Endodermal cell (in vitro differentiated cells): ENCODE measurements at regions not wholly inside any gene's neighbourhood (a gene's known extent, or its start where the extent isn't known, plus 50 kb on each side); places are given as distances from the start of the nearest gene placed in this dataset.

Experiments
- DNase-seq: peaks from one replicate; pipeline ENCODE4 v3.0.0-alpha.2; 2017
- H3K27ac ChIP-seq: 2 replicates; pipeline ENCODE4 v1.5.1; 2013; ENCODE audit warnings: mild to moderate bottlenecking, low read depth, low read length, moderate library complexity
- H3K27me3 ChIP-seq: 2 replicates; pipeline ENCODE4 v1.6.1; 2013; ENCODE audit warnings: mild to moderate bottlenecking, low read length, moderate library complexity; ENCODE audit not compliant: insufficient read depth, control insufficient read depth, poor library complexity, severe bottlenecking
- H3K36me3 ChIP-seq: 2 replicates; pipeline ENCODE4 v1.7.0; 2013; ENCODE audit warnings: mild to moderate bottlenecking, low read length, moderate library complexity; ENCODE audit not compliant: control insufficient read depth, insufficient read depth
- H3K4me1 ChIP-seq: one replicate; pipeline ENCODE4 v1.7.0; 2013; ENCODE audit warnings: low read length; ENCODE audit not compliant: control insufficient read depth, insufficient read depth
- H3K4me3 ChIP-seq: 2 replicates; pipeline ENCODE4 v1.5.1; 2013; ENCODE audit warnings: mild to moderate bottlenecking, low read length, moderate library complexity
- H3K9ac ChIP-seq: 2 replicates; pipeline ENCODE4 v1.6.1; 2013; ENCODE audit warnings: mild to moderate bottlenecking, low read length, moderate library complexity; ENCODE audit not compliant: poor library complexity, severe bottlenecking; ENCODE audit errors: extremely low read depth
- H3K9me3 ChIP-seq: 2 replicates; pipeline ENCODE4 v1.6.1; 2013; ENCODE audit warnings: mild to moderate bottlenecking, low read length, moderate library complexity; ENCODE audit not compliant: control insufficient read depth
- H3K27ac Mint-ChIP-seq: 2 replicates; pipeline ENCODE4 v1.8.0; 2020; ENCODE audit warnings: mixed read lengths
- H3K27me3 Mint-ChIP-seq: 2 replicates; pipeline ENCODE4 v1.8.0; 2021; ENCODE audit warnings: mild to moderate bottlenecking, mixed read lengths; ENCODE audit not compliant: insufficient read depth
- H3K36me3 Mint-ChIP-seq: 2 replicates; pipeline ENCODE4 v1.8.0; 2020; ENCODE audit warnings: low read depth, mixed read lengths
- H3K4me1 Mint-ChIP-seq: 2 replicates; pipeline ENCODE4 v1.8.0; 2020; ENCODE audit warnings: mixed read lengths
- H3K4me3 Mint-ChIP-seq: 2 replicates; pipeline ENCODE4 v1.8.0; 2020; ENCODE audit warnings: mild to moderate bottlenecking, moderate library complexity, mixed read lengths
- H3K9me3 Mint-ChIP-seq: 2 replicates; pipeline ENCODE4 v1.8.0; 2020; ENCODE audit warnings: mild to moderate bottlenecking, mixed read lengths
- WGBS, 2 experiments: methylation state at CpG; one replicate each; pipeline versions ENCODE4 v1.1.5 to v1.1.7; 2013; ENCODE audit warnings: missing lambda C conversion rate in 2 of 2, mixed read lengths in 1 of 2; ENCODE audit not compliant: insufficient coverage in 1 of 2, insufficient read length in 1 of 2; 5-methylcytosine and 5-hydroxymethylcytosine counted together
- TF ChIP-seq, protein P1 (sequence below): fragments of 200-600 bp; sonication (generic); conservative IDR thresholded peaks from 2 replicates; pipeline ENCODE4 v1.5.0; 2021; ENCODE audit warnings: antibody characterized with exemption, mild to moderate bottlenecking

DNA sequence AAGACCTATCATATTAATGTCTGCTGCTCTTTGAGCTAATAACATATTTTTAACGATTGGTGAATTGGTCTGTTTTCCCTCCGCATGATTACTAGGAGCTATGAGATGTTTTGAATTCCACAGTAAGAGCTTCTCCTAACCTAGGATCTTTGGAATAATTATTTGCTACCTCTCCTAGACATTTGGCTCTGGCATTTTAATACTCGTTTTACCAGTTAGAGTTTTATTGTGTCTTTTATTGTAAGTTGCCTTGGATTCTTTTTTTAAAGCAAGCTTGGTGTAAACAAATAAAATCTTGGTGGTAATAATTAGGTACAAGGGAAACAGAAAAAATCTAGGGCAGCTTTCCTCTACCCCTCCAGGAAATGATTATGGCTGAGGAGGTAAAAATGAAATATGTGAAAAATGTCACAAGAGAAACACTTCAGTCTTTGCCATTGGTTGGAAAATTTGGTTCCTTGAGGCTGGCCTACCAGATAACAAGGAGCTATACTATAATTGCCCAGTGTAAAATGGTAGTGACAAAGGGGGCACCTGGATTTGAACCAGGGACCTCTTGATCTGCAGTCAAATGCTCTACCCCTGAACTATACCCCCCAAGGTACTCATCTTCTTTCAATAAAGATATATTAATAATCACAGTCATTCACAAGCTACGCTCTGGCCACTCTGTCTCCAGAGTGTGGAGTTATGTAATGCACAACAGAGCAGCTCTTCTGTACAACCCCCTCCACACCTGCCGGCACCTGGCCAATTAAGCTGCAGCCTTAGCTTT, 85.4 kb downstream of the ZNF777 start:
- no peak overlapping the region for H3K9ac ChIP-seq
- no peak overlapping the region for H3K27ac ChIP-seq
- H3K4me3 ChIP-seq, result no peak overlapping the region
- H3K27me3 ChIP-seq, result no peaks in the 10 kb centered on the region
- Mint-ChIP-seq H3K36me3 (no peaks in the 10 kb centered on the region), H3K4me1 (no peaks in the 10 kb centered on the region), H3K27ac (no peak overlapping the region), H3K9me3 (peaks cover 42% of the 10 kb centered on the region), H3K27me3 (no peaks in the 10 kb centered on the region), H3K4me3 (no peak overlapping the region)
- H3K4me1 ChIP-seq, result no peaks in the 10 kb centered on the region
- TF ChIP-seq, protein P1, sequence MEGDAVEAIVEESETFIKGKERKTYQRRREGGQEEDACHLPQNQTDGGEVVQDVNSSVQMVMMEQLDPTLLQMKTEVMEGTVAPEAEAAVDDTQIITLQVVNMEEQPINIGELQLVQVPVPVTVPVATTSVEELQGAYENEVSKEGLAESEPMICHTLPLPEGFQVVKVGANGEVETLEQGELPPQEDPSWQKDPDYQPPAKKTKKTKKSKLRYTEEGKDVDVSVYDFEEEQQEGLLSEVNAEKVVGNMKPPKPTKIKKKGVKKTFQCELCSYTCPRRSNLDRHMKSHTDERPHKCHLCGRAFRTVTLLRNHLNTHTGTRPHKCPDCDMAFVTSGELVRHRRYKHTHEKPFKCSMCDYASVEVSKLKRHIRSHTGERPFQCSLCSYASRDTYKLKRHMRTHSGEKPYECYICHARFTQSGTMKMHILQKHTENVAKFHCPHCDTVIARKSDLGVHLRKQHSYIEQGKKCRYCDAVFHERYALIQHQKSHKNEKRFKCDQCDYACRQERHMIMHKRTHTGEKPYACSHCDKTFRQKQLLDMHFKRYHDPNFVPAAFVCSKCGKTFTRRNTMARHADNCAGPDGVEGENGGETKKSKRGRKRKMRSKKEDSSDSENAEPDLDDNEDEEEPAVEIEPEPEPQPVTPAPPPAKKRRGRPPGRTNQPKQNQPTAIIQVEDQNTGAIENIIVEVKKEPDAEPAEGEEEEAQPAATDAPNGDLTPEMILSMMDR, result no peak
- no peaks in the 10 kb centered on the region for H3K36me3 ChIP-seq
- DNase-seq, result no peak
- WGBS, 2 experiments, result 60 to 69% methylated on average over 3 to 5 of the region's 5 CpGs
- peaks cover 22% of the 10 kb centered on the region for H3K9me3 ChIP-seq

DNA sequence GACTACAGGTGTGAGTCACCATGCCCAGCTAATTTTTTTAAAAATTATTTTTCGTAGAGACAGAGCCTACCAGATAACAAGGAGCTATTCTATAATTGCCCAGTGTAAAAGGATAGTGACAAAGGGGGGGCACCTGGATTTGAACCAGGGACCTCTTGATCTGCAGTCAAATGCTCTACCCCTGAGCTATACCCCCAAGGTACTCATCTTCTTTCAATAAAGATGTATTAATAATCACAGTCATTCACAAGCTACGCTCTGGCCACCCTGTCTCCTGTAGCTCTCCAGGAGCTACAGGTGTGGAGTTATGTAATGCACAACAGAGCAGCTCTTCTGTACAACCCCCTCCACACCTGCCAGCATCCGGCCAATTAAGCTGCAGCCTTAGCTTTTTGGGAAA, 83.5 kb downstream of the ZNF777 start:
- H3K36me3 ChIP-seq, result no peaks in the 10 kb centered on the region
- peaks cover 26% of the 10 kb centered on the region for H3K9me3 Mint-ChIP-seq
- no peaks in the 10 kb centered on the region for H3K27me3 ChIP-seq
- H3K9ac ChIP-seq, result no peak overlapping the region
- H3K4me3 Mint-ChIP-seq, result no peak overlapping the region
- 71 to 84% methylated on average over 1 to 3 of the region's 3 CpGs for WGBS, 2 experiments
- TF ChIP-seq, protein P1, result no peak
- no peaks in the 10 kb centered on the region for H3K4me1 ChIP-seq
- H3K9me3 ChIP-seq, result peaks cover 19% of the 10 kb centered on the region
- no peaks in the 10 kb centered on the region for H3K36me3 Mint-ChIP-seq
- H3K4me3 ChIP-seq, result no peak overlapping the region
- no peak for DNase-seq
- no peak overlapping the region for H3K27ac ChIP-seq
- no peak overlapping the region for H3K27ac Mint-ChIP-seq
- no peaks in the 10 kb centered on the region for H3K4me1 Mint-ChIP-seq
- H3K27me3 Mint-ChIP-seq, result no peaks in the 10 kb centered on the region

DNA sequence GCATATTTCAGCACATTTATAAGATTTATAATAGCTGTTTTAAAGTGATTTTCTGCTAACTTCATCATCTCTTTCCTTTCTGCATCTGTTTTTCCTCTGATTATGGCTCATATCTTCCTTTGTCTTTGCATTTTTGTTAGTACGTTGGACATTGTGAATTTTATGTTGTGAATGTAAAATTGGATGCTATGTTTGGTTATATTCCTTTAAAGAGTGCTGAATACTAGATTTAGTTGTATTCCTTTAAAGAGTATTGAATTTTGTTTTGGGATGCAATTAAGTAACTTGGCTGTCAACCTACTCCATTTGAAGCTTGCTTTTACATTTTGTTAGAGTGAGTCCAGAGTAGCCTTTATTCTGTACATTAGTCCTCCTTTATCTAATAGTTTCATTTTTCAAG, 81.2 kb downstream of the ZNF777 start:
- H3K9me3 ChIP-seq, result peaks cover 10% of the 10 kb centered on the region
- H3K36me3 ChIP-seq, result no peaks in the 10 kb centered on the region
- H3K27ac Mint-ChIP-seq, result no peak overlapping the region
- no peak overlapping the region for H3K4me3 ChIP-seq
- H3K4me1 ChIP-seq, result no peaks in the 10 kb centered on the region
- no peaks in the 10 kb centered on the region for H3K27me3 ChIP-seq
- no peak for DNase-seq
- H3K36me3 Mint-ChIP-seq, result no peaks in the 10 kb centered on the region
- no peak overlapping the region for H3K9ac ChIP-seq
- peaks cover 5% of the 10 kb centered on the region for H3K27me3 Mint-ChIP-seq
- TF ChIP-seq, protein P1, result no peak
- no peak overlapping the region for H3K27ac ChIP-seq
- H3K4me1 Mint-ChIP-seq, result no peaks in the 10 kb centered on the region
- 14 to 60% methylated on average over 1 of the region's 1 CpG for WGBS, 2 experiments
- H3K4me3 Mint-ChIP-seq, result no peak overlapping the region
- H3K9me3 Mint-ChIP-seq, result peaks cover 11% of the 10 kb centered on the region
